Hippocampal formation (tissue), 2 donors: ENCODE measurements at regions not wholly inside any gene's neighbourhood (a gene's known extent, or its start where the extent isn't known, plus 50 kb on each side); places are given as distances from the start of the nearest gene placed in this dataset.

Experiments used
- DNase-seq, 2 donors: peaks; one replicate each; lab custom pipeline; 2025; lab: John Stamatoyannopoulos, UW

GRCh38 chr14:104341532-104342434 is 203.4 kb downstream of the KIF26A start:
- DNase-seq: no peak

- no peak for DNase-seq
These were observed 204.3 kb downstream of the KIF26A start for GRCh38 chr14:104342435-104343293.

DNA sequence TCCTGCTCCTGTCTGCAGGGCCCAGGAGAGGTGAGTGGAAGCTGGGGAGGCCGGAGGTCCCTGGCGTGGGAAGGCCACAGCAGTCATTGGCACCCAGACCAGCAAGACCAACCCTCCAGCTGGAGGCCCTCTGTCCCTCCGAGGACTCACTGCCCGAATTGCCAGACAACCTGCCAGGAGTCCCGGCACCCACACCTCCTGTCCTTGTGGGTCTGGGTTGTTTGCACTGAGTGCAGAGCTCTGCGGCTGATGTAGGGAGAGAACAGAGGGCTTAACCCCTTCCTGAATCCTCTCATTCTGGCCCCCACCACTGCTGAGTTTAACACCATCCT is 204.9 kb downstream of the KIF26A start:
- DNase-seq: no peak

DNA sequence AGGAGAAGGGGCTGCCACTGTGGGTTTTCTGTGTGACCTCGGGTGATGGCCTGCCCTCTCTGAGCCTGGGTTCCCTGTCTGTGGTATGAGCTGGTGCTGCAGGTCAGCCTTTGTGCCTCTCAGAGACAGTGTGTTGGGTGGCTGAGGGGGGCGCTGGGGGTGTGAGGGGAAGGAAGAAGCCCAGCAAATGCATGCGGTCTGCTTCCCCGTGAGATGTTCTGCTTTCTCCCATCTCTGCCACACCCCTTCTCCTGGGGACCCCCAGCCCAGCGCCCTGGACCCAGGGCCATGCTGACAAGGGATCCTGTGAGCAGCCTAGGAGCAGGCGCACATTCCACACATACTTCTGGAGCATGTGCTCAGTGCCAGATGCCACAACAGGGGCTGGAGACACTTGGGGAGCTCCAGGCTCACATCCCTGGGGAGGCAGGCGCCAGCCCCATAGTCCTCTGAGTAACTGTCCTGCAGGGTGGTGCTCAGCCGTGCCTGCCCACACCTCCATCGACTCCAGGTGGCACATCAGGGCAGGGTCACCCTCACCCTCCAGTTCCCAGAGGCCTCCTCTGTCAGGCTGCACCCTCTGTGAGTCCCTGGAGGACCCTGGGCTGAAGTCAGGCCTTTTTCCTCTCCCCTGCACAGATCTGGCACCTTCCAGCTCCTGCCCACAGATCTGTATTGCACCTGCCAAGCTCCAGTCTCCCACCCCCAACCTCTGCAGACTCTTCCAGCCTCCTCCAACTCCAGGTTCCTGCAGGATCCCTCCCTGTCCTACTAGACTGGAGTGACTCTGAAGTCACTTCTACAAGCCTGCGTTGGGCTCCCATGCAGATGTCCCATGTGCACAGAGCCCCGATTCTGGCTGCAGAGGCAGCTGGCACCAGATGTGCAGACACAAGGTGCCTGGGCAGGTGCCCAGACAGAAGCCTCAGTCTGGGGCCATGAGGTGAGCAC is 205.6 kb downstream of the KIF26A start:
- no peak for DNase-seq

DNA sequence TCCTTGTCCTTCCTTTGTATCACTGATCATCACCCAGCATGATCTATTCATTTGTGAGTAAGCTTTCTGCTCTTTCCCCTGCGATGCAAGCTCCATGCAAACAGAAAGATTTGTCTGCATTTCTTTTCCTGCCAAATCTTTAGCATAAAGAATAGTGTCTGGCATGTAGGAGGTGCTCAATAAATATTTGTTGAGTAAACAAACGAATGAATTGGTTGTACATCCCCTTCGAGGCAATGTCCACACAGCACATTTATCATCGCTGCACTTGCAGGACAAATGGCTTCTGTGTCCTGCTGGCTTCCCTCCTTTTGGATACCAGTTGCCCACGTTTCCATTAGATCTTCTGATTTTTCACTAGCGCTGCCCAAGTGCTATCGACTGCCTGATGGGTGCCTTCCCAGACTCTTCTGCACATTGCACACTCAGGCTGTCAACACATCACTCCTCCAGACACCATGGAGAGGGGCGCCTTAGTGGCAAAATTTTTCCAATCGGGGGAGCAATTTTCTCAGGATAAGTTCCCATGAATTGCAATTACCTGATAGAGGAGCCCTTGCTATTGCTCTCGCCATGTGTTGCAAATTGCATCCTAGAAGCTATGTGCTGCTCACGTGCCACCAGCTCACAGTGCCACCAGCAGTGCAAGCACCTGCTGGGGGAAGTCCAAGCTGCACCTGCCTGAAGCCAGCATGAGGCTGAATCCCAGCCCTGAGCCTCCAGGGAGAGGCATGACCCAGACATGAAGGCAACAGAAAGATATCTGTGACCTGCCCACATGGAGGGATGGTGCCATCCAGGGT is 206.6 kb downstream of the KIF26A start:
- no peak for DNase-seq

GRCh38 chr14:104345621-104346462 is 207.5 kb downstream of the KIF26A start:
- DNase-seq: no peak

GRCh38 chr14:104346608-104347007 is 208.2 kb downstream of the KIF26A start:
- DNase-seq: no peak

- DNase-seq: no peak
These were observed 210.4 kb downstream of the KIF26A start for GRCh38 chr14:104348741-104349140.

DNA sequence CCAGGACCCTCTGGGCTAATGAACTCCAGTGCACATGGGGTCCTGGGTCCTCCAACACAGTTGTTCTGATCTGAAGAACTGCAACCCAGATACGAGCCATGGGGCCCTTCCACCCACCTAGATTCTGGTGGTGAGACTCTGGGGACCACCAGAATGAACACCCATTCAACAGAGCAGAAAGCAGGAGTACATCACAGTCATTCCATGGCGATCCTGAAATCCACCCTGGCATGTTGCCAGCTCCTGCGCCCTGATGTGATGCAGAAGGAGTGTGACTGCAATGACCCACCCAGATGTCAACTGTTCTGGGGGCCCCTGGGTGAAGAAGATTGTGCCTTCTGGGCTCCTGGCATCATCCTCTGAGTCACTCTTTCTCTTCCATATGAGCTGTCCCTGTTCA is 211.6 kb downstream of the KIF26A start:
- DNase-seq: no peak

DNA sequence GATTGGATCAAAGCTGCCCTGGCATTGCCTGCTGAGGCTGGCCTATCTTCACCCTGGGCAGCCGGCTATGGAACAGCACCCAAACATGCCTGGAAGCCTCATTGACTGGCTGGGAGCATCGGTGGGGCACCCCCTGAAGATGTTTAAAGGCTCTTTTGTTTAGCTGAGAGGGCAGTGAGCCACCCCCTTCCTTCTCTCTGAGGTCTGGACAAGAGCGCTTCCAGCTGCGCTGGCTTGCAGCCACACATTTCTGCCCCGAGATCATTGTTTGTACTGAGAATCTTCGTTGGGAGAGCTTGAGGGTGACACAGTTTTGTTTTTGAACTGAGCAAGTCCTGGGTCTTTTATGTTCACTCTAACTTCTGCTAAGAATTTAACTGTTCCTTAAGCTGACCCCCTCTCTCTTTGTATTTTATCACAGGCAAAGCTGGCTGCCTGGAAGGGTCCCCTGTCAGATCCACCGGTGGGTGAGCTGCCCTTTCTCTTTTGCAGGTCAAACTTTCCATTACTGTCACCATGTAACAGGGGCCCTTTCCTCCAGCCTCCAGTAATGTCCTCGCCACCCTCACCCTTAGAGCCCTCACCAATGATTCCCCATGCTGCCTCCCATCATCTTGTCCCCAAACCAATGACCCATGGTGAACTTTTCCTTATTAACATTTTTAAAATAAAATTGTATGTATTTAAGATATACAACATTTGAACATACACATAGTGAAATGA is 212.2 kb downstream of the KIF26A start:
- peak; percentile 86 for DNase-seq

GRCh38 chr14:104351849-104352492 is 213.6 kb downstream of the KIF26A start:
- no peak for DNase-seq

GRCh38 chr14:104352493-104353220 is 214.3 kb downstream of the KIF26A start:
- DNase-seq: no peak

DNA sequence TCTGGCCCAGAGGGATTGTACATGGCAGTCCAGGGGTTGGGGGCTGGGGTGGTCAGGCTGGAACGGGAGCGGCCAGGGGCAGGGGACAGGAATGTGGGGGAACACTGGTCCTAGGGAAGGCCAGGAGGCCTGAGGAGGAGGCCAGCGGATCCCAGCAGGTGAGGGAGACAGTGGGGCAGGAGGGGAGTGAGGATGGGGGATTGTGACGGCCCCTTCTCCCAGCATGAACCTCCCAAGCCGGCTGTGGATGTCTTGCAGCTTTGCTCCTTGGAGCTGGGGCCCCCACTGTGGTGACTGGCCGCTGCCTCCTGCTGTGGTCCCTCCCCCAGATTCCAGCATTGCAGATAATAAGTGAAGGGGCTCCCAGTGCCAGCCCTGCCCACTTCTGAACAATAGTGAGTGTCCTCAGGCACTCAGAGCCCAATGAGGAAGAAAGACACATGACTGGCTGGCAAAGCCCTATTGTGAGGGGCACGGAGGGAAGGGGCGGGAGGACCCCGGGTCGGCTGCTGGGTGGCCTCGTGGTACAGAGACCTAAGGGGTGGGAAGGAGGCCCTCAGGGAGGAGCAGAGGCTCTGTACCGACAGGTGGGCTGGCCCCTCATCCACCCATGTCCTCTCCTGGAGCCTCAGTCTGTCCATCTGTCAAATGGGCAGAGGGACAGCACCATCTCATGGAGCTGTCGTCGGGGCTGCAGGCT is 215.0 kb downstream of the KIF26A start:
- no peak for DNase-seq

GRCh38 chr14:104353921-104354701 is 215.7 kb downstream of the KIF26A start:
- DNase-seq: no peak

- DNase-seq: no peak
These were observed 217.0 kb downstream of the KIF26A start for GRCh38 chr14:104355101-104356019.
